Type B pancreatic cell (in vitro differentiated cells): ENCODE measurements at regions not wholly inside any gene's neighbourhood (a gene's known extent, or its start where the extent isn't known, plus 50 kb on each side); places are given as distances from the start of the nearest gene placed in this dataset.

Experiments used
- DNase-seq: peaks from one replicate; pipeline ENCODE4 v3.0.0; 2021; ENCODE audit warnings: mixed read lengths; ENCODE audit not compliant: unreplicated experiment; ENCODE audit errors: extremely low spot score
- H3K27ac Mint-ChIP-seq: 2 replicates; pipeline ENCODE4 v1.8.0; 2021; ENCODE audit warnings: mild to moderate bottlenecking, mixed read lengths
- H3K27me3 Mint-ChIP-seq: 2 replicates; pipeline ENCODE4 v1.8.0; 2021; ENCODE audit warnings: mixed read lengths
- H3K36me3 Mint-ChIP-seq: 2 replicates; pipeline ENCODE4 v1.8.0; 2021; ENCODE audit warnings: mixed read lengths
- H3K4me1 Mint-ChIP-seq: one replicate; pipeline ENCODE4 v1.8.0; 2021; ENCODE audit warnings: mixed read lengths; ENCODE audit not compliant: unreplicated experiment
- H3K4me3 Mint-ChIP-seq: 2 replicates; pipeline ENCODE4 v1.8.0; 2021; ENCODE audit warnings: mild to moderate bottlenecking, mixed read lengths
- H3K9me3 Mint-ChIP-seq: 2 replicates; pipeline ENCODE4 v1.8.0; 2021; ENCODE audit warnings: mixed read lengths
- CTCF ChIP-seq: fragments of 200-600 bp; sonication (generic); conservative IDR thresholded peaks from 2 replicates; pipeline ENCODE4 v1.5.0; 2021; ENCODE audit warnings: antibody characterized with exemption, mild to moderate bottlenecking

- Mint-ChIP-seq H3K27ac (no peak overlapping the region), H3K4me3 (no peak overlapping the region), H3K4me1 (no peaks in the 10 kb centered on the region), H3K9me3 (no peaks in the 10 kb centered on the region), H3K27me3 (no peaks in the 10 kb centered on the region), H3K36me3 (peaks cover 4% of the 10 kb centered on the region)
- TF ChIP-seq CTCF, result no peak
- no peak for DNase-seq
Observed at GRCh38 chr12:43221216-43221615, 330.8 kb downstream of the ADAMTS20 start.

GRCh38 chr12:43216490-43216889 is 335.5 kb downstream of the ADAMTS20 start:
- Mint-ChIP-seq H3K9me3 (no peaks in the 10 kb centered on the region), H3K4me3 (no peak overlapping the region), H3K4me1 (peaks cover 14% of the 10 kb centered on the region), H3K27ac (no peak overlapping the region), H3K36me3 (no peaks in the 10 kb centered on the region), H3K27me3 (no peaks in the 10 kb centered on the region)
- no peak for DNase-seq
- no peak for TF ChIP-seq CTCF

GRCh38 chr12:43214166-43214565 is 337.8 kb downstream of the ADAMTS20 start:
- Mint-ChIP-seq H3K4me3 (no peak overlapping the region), H3K27ac (no peak overlapping the region), H3K9me3 (no peaks in the 10 kb centered on the region), H3K4me1 (peaks cover 19% of the 10 kb centered on the region), H3K36me3 (no peaks in the 10 kb centered on the region), H3K27me3 (no peaks in the 10 kb centered on the region)
- TF ChIP-seq CTCF, result no peak
- no peak for DNase-seq

GRCh38 chr12:43213608-43214007 is 338.4 kb downstream of the ADAMTS20 start:
- TF ChIP-seq CTCF, result no peak
- H3K4me1 Mint-ChIP-seq, result peaks cover 19% of the 10 kb centered on the region

GRCh38 chr12:43210485-43211192 is 341.4 kb downstream of the ADAMTS20 start:
- no peak for TF ChIP-seq CTCF
- Mint-ChIP-seq H3K36me3 (no peaks in the 10 kb centered on the region), H3K27me3 (no peaks in the 10 kb centered on the region), H3K4me1 (peaks cover 19% of the 10 kb centered on the region), H3K27ac (no peak overlapping the region), H3K9me3 (no peaks in the 10 kb centered on the region), H3K4me3 (no peak overlapping the region)
- no peak for DNase-seq

More at GRCh38 chr12:43213608-43214007, 338.4 kb downstream of the ADAMTS20 start:
- DNase-seq, result no peak
- Mint-ChIP-seq H3K27me3 (no peaks in the 10 kb centered on the region), H3K27ac (no peak overlapping the region), H3K36me3 (no peaks in the 10 kb centered on the region), H3K4me3 (no peak overlapping the region), H3K9me3 (no peaks in the 10 kb centered on the region)
